H9 (cell line): ENCODE measurements at regions not wholly inside any gene's neighbourhood (a gene's known extent, or its start where the extent isn't known, plus 50 kb on each side); places are given as distances from the start of the nearest gene placed in this dataset.
"Not testable (repeated sequence)": the region's sequence is repeated elsewhere in the genome, so short reads cannot be mapped to it uniquely, and the experiment has no call there.

Experiments
- DNase-seq: peaks from one replicate; pipeline ENCODE4 v3.0.0-alpha.2; 2017
- H2AFZ ChIP-seq: one replicate; pipeline ENCODE4 v1.6.1; 2013; ENCODE audit warnings: mild to moderate bottlenecking, low read length, control low read depth, moderate library complexity
- H2AK5ac ChIP-seq: 2 replicates; pipeline ENCODE4 v1.6.1; 2013; ENCODE audit warnings: low read length, control low read depth, mixed read lengths; ENCODE audit not compliant: insufficient read length
- H2BK120ac ChIP-seq: one replicate; pipeline ENCODE4 v1.6.1; 2013; ENCODE audit warnings: low read depth, mild to moderate bottlenecking, low read length, control low read depth, inconsistent platforms; ENCODE audit not compliant: poor library complexity, severe bottlenecking
- H2BK12ac ChIP-seq: 2 replicates; pipeline ENCODE4 v1.6.1; 2013; ENCODE audit warnings: low read length, control low read depth, mixed read lengths, low read depth; ENCODE audit not compliant: insufficient read length
- H2BK15ac ChIP-seq: 2 replicates; pipeline ENCODE4 v1.6.1; 2013; ENCODE audit warnings: low read depth, low read length, control low read depth
- H2BK20ac ChIP-seq: one replicate; pipeline ENCODE4 v1.6.1; 2013; ENCODE audit warnings: low read depth, mild to moderate bottlenecking, low read length, control low read depth, inconsistent platforms; ENCODE audit not compliant: poor library complexity, severe bottlenecking
- H2BK5ac ChIP-seq: 2 replicates; pipeline ENCODE4 v1.6.1; 2013; ENCODE audit warnings: low read length, control low read depth, mixed read lengths; ENCODE audit not compliant: insufficient read length
- H3K14ac ChIP-seq: 2 replicates; pipeline ENCODE4 v1.6.1; 2013; ENCODE audit warnings: low read length, control low read depth; ENCODE audit not compliant: insufficient read depth
- H3K18ac ChIP-seq: 2 replicates; pipeline ENCODE4 v1.6.1; 2013; ENCODE audit warnings: low read depth, mild to moderate bottlenecking, mixed read lengths, low read length, control low read depth; ENCODE audit not compliant: insufficient read length
- H3K23ac ChIP-seq: 2 replicates; pipeline ENCODE4 v1.6.1; 2013; ENCODE audit warnings: low read length, control low read depth, mixed read lengths, low read depth; ENCODE audit not compliant: insufficient read length
- H3K23me2 ChIP-seq: 2 replicates; pipeline ENCODE4 v1.6.1; 2013; ENCODE audit warnings: low read depth, mild to moderate bottlenecking, mixed read lengths, low read length, control low read depth; ENCODE audit not compliant: insufficient read length, poor library complexity, severe bottlenecking
- H3K27ac ChIP-seq: 2 replicates; pipeline ENCODE4 v1.5.1; 2013; ENCODE audit warnings: low read length, control low read depth, mixed read lengths, low read depth; ENCODE audit not compliant: insufficient read length
- H3K27me3 ChIP-seq: 2 replicates; pipeline ENCODE4 v1.6.1; 2013; ENCODE audit warnings: low read length, control low read depth, inconsistent platforms; ENCODE audit not compliant: insufficient read depth
- H3K4ac ChIP-seq: 2 replicates; pipeline ENCODE4 v1.6.1; 2013; ENCODE audit warnings: low read depth, mild to moderate bottlenecking, control low read depth, inconsistent platforms, low read length, moderate library complexity
- H3K4me1 ChIP-seq: 2 replicates; pipeline ENCODE4 v1.6.1; 2013; ENCODE audit warnings: low read length, control low read depth, inconsistent platforms; ENCODE audit not compliant: insufficient read depth
- H3K4me2 ChIP-seq: 2 replicates; pipeline ENCODE4 v1.6.1; 2013; ENCODE audit warnings: low read length, control low read depth, mixed read lengths; ENCODE audit not compliant: insufficient read length, insufficient read depth
- H3K56ac ChIP-seq: 2 replicates; pipeline ENCODE4 v1.6.1; 2013; ENCODE audit warnings: low read depth, mild to moderate bottlenecking, mixed read lengths, low read length, control low read depth; ENCODE audit not compliant: insufficient read length
- H3K79me1 ChIP-seq: 2 replicates; pipeline ENCODE4 v1.6.1; 2013; ENCODE audit warnings: low read depth, mild to moderate bottlenecking, moderate library complexity, low read length, control low read depth, inconsistent platforms; ENCODE audit not compliant: insufficient read depth, poor library complexity, severe bottlenecking
- H3K79me2 ChIP-seq: 2 replicates; pipeline ENCODE4 v1.6.1; 2013; ENCODE audit warnings: low read length, control low read depth, inconsistent platforms; ENCODE audit not compliant: insufficient read depth
- H3K9ac ChIP-seq: 2 replicates; pipeline ENCODE4 v1.6.1; 2013; ENCODE audit warnings: low read length, control low read depth, mixed read lengths; ENCODE audit not compliant: insufficient read length; ENCODE audit errors: extremely low read depth
- H3K9me3 ChIP-seq: one replicate; pipeline ENCODE4 v1.6.1; 2013; ENCODE audit warnings: low read depth, low read length, inconsistent platforms; ENCODE audit not compliant: control insufficient read depth
- H3T11ph ChIP-seq: one replicate; pipeline ENCODE4 v1.6.1; 2013; ENCODE audit warnings: mild to moderate bottlenecking, low read length, control low read depth, inconsistent platforms
- H4K20me1 ChIP-seq: one replicate; pipeline ENCODE4 v1.6.1; 2013; ENCODE audit not compliant: control insufficient read depth, insufficient read length, insufficient read depth
- H4K5ac ChIP-seq: 2 replicates; pipeline ENCODE4 v1.6.1; 2013; ENCODE audit warnings: low read depth, mild to moderate bottlenecking, mixed read lengths, low read length, control low read depth; ENCODE audit not compliant: insufficient read length
- H4K8ac ChIP-seq: replicated peaks from 2 replicates; pipeline ENCODE4 v1.6.1; 2013; ENCODE audit warnings: low read length, control low read depth, mixed read lengths, low read depth; ENCODE audit not compliant: insufficient read length
- H4K91ac ChIP-seq: 2 replicates; pipeline ENCODE4 v1.6.1; 2013; ENCODE audit warnings: low read depth, mild to moderate bottlenecking, moderate library complexity, mixed read lengths, low read length, control low read depth; ENCODE audit not compliant: insufficient read length
- H3K27ac Mint-ChIP-seq, 3 experiments: 2 replicates in 2 of 3; 3 replicates in 1 of 3; pipeline ENCODE4 v1.8.0; 2020 to 2021; ENCODE audit warnings: mixed read lengths in 3 of 3, mild to moderate bottlenecking in 1 of 3, moderate library complexity in 1 of 3
- H3K27me3 Mint-ChIP-seq: 2 replicates; pipeline ENCODE4 v1.8.0; 2021; ENCODE audit warnings: low read depth, mild to moderate bottlenecking, moderate library complexity, mixed read lengths
- H3K36me3 Mint-ChIP-seq, 3 experiments: 2 replicates in 2 of 3; 3 replicates in 1 of 3; pipeline ENCODE4 v1.8.0; 2020 to 2021; ENCODE audit warnings: low read depth in 3 of 3, mixed read lengths in 3 of 3; ENCODE audit not compliant: insufficient read depth in 1 of 3
- H3K4me1 Mint-ChIP-seq, 2 experiments: 2 replicates each; pipeline ENCODE4 v1.8.0; 2020; ENCODE audit warnings: mixed read lengths in 2 of 2
- H3K4me3 Mint-ChIP-seq, 2 experiments: 2 replicates in 1 of 2; 3 replicates in 1 of 2; pipeline ENCODE4 v1.8.0; 2020 to 2021; ENCODE audit warnings: mild to moderate bottlenecking in 2 of 2, mixed read lengths in 2 of 2, moderate library complexity in 1 of 2
- H3K9me3 Mint-ChIP-seq, 2 experiments: 2 replicates in 1 of 2; 3 replicates in 1 of 2; pipeline ENCODE4 v1.8.0; 2020; ENCODE audit warnings: mild to moderate bottlenecking in 2 of 2, mixed read lengths in 2 of 2, moderate library complexity in 1 of 2
- WGBS: extraction: QIAGEN DNeasy Blood & Tissue Kit; methylation state at CpG from one replicate; pipeline ENCODE4 v1.1.7; 2013; ENCODE audit warnings: missing lambda C conversion rate, low lambda C conversion rate, mixed read lengths; ENCODE audit not compliant: insufficient read length; ENCODE audit errors: extremely low coverage; 5-methylcytosine and 5-hydroxymethylcytosine counted together
- TF ChIP-seq, protein P1 (sequence below): fragments of 200-600 bp; sonication (generic); conservative IDR thresholded peaks from 3 replicates; pipeline ENCODE4 v1.8.0; 2021; ENCODE audit warnings: antibody characterized with exemption, mild to moderate bottlenecking

GRCh38 chr3:177353140-177353539, 155.9 kb upstream of the TBL1XR1 start:
- H3K36me3 Mint-ChIP-seq, result no peaks in the 10 kb centered on the region; a peak in 1 of 7 replicates
- H3K4me2 ChIP-seq, result no peak overlapping the region
- no peak overlapping the region for H3K27ac Mint-ChIP-seq
- H3K9me3 ChIP-seq, result no peaks in the 10 kb centered on the region
- no peaks in the 10 kb centered on the region for H4K20me1 ChIP-seq
- H2BK20ac ChIP-seq, result no peak overlapping the region
- no peaks in the 10 kb centered on the region for H3K79me1 ChIP-seq
- no peak overlapping the region for H2BK15ac ChIP-seq
- H4K8ac ChIP-seq, result no peak overlapping the region
- TF ChIP-seq, protein P1, sequence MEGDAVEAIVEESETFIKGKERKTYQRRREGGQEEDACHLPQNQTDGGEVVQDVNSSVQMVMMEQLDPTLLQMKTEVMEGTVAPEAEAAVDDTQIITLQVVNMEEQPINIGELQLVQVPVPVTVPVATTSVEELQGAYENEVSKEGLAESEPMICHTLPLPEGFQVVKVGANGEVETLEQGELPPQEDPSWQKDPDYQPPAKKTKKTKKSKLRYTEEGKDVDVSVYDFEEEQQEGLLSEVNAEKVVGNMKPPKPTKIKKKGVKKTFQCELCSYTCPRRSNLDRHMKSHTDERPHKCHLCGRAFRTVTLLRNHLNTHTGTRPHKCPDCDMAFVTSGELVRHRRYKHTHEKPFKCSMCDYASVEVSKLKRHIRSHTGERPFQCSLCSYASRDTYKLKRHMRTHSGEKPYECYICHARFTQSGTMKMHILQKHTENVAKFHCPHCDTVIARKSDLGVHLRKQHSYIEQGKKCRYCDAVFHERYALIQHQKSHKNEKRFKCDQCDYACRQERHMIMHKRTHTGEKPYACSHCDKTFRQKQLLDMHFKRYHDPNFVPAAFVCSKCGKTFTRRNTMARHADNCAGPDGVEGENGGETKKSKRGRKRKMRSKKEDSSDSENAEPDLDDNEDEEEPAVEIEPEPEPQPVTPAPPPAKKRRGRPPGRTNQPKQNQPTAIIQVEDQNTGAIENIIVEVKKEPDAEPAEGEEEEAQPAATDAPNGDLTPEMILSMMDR, result no peak
- DNase-seq, result no peak
- no CpG with 5 or more reads among the region's 8 CpGs for WGBS
- H2BK12ac ChIP-seq, result no peak overlapping the region
- no peaks in the 10 kb centered on the region for H3K23me2 ChIP-seq
- H2BK5ac ChIP-seq, result no peak overlapping the region
- H3K14ac ChIP-seq, result no peak overlapping the region
- no peak overlapping the region for H3T11ph ChIP-seq
- no peak overlapping the region for H4K91ac ChIP-seq
- H2AFZ ChIP-seq, result no peak overlapping the region
- H2AK5ac ChIP-seq, result no peak overlapping the region
- no peak overlapping the region for H3K4me3 Mint-ChIP-seq
- no peak overlapping the region for H2BK120ac ChIP-seq
- H4K5ac ChIP-seq, result no peak overlapping the region
- H3K23ac ChIP-seq, result no peak overlapping the region
- H3K4me1 Mint-ChIP-seq, result peaks cover 16 to 20% of the 10 kb centered on the region in 2 experiments
- H3K9me3 Mint-ChIP-seq, result no peaks in the 10 kb centered on the region
- no peaks in the 10 kb centered on the region; the same call in 1 of the 2 replicates for H3K4me1 ChIP-seq
- H3K27me3 Mint-ChIP-seq, result peaks cover 83% of the 10 kb centered on the region
- no peak overlapping the region for H3K18ac ChIP-seq
- no peak overlapping the region for H3K9ac ChIP-seq
- no peak overlapping the region for H3K56ac ChIP-seq
- H3K27ac ChIP-seq, result no peak overlapping the region
- H3K4ac ChIP-seq, result no peak overlapping the region
- H3K27me3 ChIP-seq, result peaks cover 6% of the 10 kb centered on the region; the same call in 1 of the 2 replicates
- no peaks in the 10 kb centered on the region for H3K79me2 ChIP-seq

GRCh38 chr3:177353879-177354278, 156.6 kb upstream of the TBL1XR1 start:
- H3K23me2 ChIP-seq, H4K20me1 ChIP-seq, H3K27me3 ChIP-seq, H2BK120ac ChIP-seq, H3K23ac ChIP-seq, H3K36me3 Mint-ChIP-seq, H2AK5ac ChIP-seq, H3K4me2 ChIP-seq, H3K79me1 ChIP-seq, DNase-seq, H4K8ac ChIP-seq, H2BK15ac ChIP-seq, H3K27ac ChIP-seq, H3K56ac ChIP-seq, H3K4me1 ChIP-seq, H3K9me3 ChIP-seq, H2BK12ac ChIP-seq, H3K27ac Mint-ChIP-seq, H3K79me2 ChIP-seq, H3K14ac ChIP-seq, H3K4ac ChIP-seq, H3K9me3 Mint-ChIP-seq, H2AFZ ChIP-seq, H2BK5ac ChIP-seq, H3K4me3 Mint-ChIP-seq, H3K9ac ChIP-seq, H3T11ph ChIP-seq, H4K91ac ChIP-seq, H2BK20ac ChIP-seq, H3K18ac ChIP-seq, H4K5ac ChIP-seq: not testable (repeated sequence)
- H3K4me1 Mint-ChIP-seq, result peaks cover 22 to 27% of the 10 kb centered on the region in 2 experiments
- H3K27me3 Mint-ChIP-seq, result peaks cover 76% of the 10 kb centered on the region
- WGBS, result no CpG with 5 or more reads among the region's 3 CpGs
